A673 (cell line): ENCODE measurements at regions not wholly inside any gene's neighbourhood (a gene's known extent, or its start where the extent isn't known, plus 50 kb on each side); places are given as distances from the start of the nearest gene placed in this dataset.
A peak's percentile ranks its signal among the peaks of the same experiment; 100 is the strongest.

Source experiments
- BruUV-seq: library from RNA; stranded (reverse); fragments of 400-500 nt; replicated peaks from 2 replicates; lab custom pipeline; 2021; lab: Mats Ljungman, UMichigan
- CTCF ChIA-PET: fragments of 300-600 bp; sonication (Branson Sonifier 250); formaldehyde crosslinking; loops from one replicate; lab custom pipeline; 2022; ENCODE audit warnings: antibody characterized with exemption; lab: Charles Lee
- POLR2A ChIA-PET: fragments of 300-600 bp; sonication (Branson Sonifier 250); formaldehyde crosslinking; loops from one replicate; lab custom pipeline; 2022; ENCODE audit warnings: antibody characterized with exemption; ENCODE audit not compliant: low non-redundant PET; lab: Charles Lee
- DNase-seq: peaks from one replicate; pipeline ENCODE4 v3.0.0-alpha.2; 2015; ENCODE audit warnings: low spot score
- H3K27ac ChIP-seq: fragments of 200-600 bp; sonication (generic); 2 replicates; pipeline ENCODE4 v1.5.1; 2016; ENCODE audit warnings: mixed run types, low read depth, mild to moderate bottlenecking, mixed read lengths, antibody characterized with exemption, low read length; ENCODE audit not compliant: poor library complexity, severe bottlenecking
- H3K27me3 ChIP-seq: fragments of 200-600 bp; sonication (generic); replicated peaks from 2 replicates; pipeline ENCODE4 v1.6.1; 2017; ENCODE audit warnings: mixed run types, low read depth, mild to moderate bottlenecking, mixed read lengths, antibody characterized with exemption, low read length; ENCODE audit not compliant: insufficient read depth, poor library complexity
- H3K36me3 ChIP-seq: fragments of 200-600 bp; sonication (generic); 2 replicates; pipeline ENCODE4 v1.6.1; 2016; ENCODE audit warnings: mixed run types, mild to moderate bottlenecking, mixed read lengths, antibody characterized with exemption, low read length; ENCODE audit not compliant: insufficient read depth, poor library complexity, severe bottlenecking
- H3K4me1 ChIP-seq: fragments of 200-600 bp; sonication (generic); 2 replicates; pipeline ENCODE4 v1.6.1; 2017; ENCODE audit warnings: mixed run types, mild to moderate bottlenecking, mixed read lengths, antibody characterized with exemption, low read length; ENCODE audit not compliant: insufficient read depth, poor library complexity, severe bottlenecking
- H3K4me3 ChIP-seq: fragments of 200-600 bp; sonication (generic); 2 replicates; pipeline ENCODE4 v1.5.1; 2016; ENCODE audit warnings: low read depth, mixed run types, mild to moderate bottlenecking, mixed read lengths, low read length; ENCODE audit not compliant: poor library complexity, severe bottlenecking
- H3K9me3 ChIP-seq: fragments of 200-600 bp; sonication (generic); 2 replicates; pipeline ENCODE4 v1.6.1; 2016; ENCODE audit warnings: mixed run types, low read depth, mild to moderate bottlenecking, mixed read lengths, antibody characterized with exemption, low read length; ENCODE audit not compliant: poor library complexity, severe bottlenecking
- CTCF ChIP-seq: fragments of 300-800, 200-600 bp; sonication (generic); conservative IDR thresholded peaks from 2 replicates; pipeline ENCODE4 v1.5.1; 2017; ENCODE audit warnings: low read depth, mild to moderate bottlenecking, antibody characterized with exemption, low read length, moderate library complexity, mixed read lengths
- EZH2 ChIP-seq: fragments of 200-600 bp; sonication (generic); IDR thresholded peaks from 2 replicates; pipeline ENCODE4 v1.6.1; 2017; ENCODE audit warnings: borderline replicate concordance, low read depth, mild to moderate bottlenecking, mixed read lengths, antibody characterized with exemption, low read length; ENCODE audit not compliant: poor library complexity, severe bottlenecking
- intact Hi-C: fragments of 100-400 bp; cut with micrococcal nuclease; formaldehyde crosslinking; loops from one replicate; pipeline ENCODE4 v1.10.0; 2022; ENCODE audit not compliant: unreplicated experiment

GRCh38 chr16:51987519-51987918 is 559.4 kb downstream of the TOX3 start:
- no peak for DNase-seq
- intact Hi-C loops, result loop anchor here (10.0 kb wide), 1 partner anchor 1183 kb away; no protein-coding TSS in a partner anchor
- Histone ChIP-seq H3K9me3 (no peaks in the 10 kb centered on the region), H3K27me3 (no peaks in the 10 kb centered on the region), H3K4me3 (no peak overlapping the region), H3K4me1 (no peaks in the 10 kb centered on the region), H3K36me3 (no peaks in the 10 kb centered on the region), H3K27ac (no peak overlapping the region)
- ChIA-PET CTCF (no interaction called here), POLR2A (interaction anchor here (0.6 kb wide), 1 partner anchor 267 kb away, joined by 3 read pairs; no protein-coding TSS in a partner anchor)
- no TSS peak for BruUV-seq
- TF ChIP-seq CTCF (no peak), EZH2 (no peak)

DNA sequence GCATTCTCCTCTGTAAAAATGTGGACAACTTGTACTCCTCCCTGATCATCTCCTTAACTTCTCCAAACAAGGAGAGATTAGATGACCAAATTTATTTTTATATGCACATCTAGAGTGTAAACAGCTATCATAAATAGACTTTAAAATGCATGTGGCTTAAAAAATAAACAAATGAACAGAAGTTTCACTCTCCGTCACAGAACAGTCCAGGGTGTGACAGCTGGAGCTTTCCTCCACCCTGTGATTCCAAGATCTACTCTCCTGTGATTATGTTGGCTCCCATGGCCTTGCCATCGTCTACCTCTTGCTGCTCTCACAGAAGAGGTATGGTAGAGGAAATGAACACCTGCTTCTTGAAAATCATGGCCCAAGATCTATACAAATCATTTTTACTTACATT is 560.2 kb downstream of the TOX3 start:
- H3K4me1 ChIP-seq, result no peaks in the 10 kb centered on the region
- no peaks in the 10 kb centered on the region for H3K27me3 ChIP-seq
- POLR2A ChIA-PET, result no interaction called here
- TF ChIP-seq EZH2 (no peak), CTCF (no peak)
- CTCF ChIA-PET, result interaction anchor here (0.6 kb wide), 1 partner anchor 840 kb away, joined by 6 read pairs; no protein-coding TSS in a partner anchor
- BruUV-seq, result no TSS peak
- intact Hi-C loops, result loop anchor here (10.0 kb wide), 1 partner anchor 1182 kb away; no protein-coding TSS in a partner anchor
- H3K27ac ChIP-seq, result no peak overlapping the region
- DNase-seq, result no peak
- no peaks in the 10 kb centered on the region for H3K9me3 ChIP-seq
- H3K36me3 ChIP-seq, result no peaks in the 10 kb centered on the region
- no peak overlapping the region for H3K4me3 ChIP-seq

DNA sequence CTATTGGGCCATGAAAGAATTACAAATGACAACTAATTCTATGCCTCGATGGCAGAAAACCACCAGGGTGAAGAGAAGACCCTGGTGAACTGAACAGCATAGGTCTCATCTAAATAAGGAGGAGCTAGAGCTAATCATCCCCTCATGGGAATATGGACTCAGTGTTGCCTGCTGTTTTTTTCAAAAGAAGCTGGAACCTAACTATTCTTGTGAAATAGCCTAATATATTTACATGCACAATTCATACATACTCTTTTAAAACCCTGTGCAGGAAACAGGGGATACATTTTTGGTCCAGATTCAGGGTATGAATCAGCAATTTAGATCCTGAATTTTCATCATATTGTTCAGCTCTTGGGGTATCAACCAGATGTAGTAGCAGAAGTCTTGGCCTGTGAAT is 560.6 kb downstream of the TOX3 start:
- POLR2A ChIA-PET, result no interaction called here
- Histone ChIP-seq H3K36me3 (no peaks in the 10 kb centered on the region), H3K9me3 (no peaks in the 10 kb centered on the region), H3K27ac (no peak overlapping the region), H3K4me3 (no peak overlapping the region), H3K27me3 (no peaks in the 10 kb centered on the region), H3K4me1 (no peaks in the 10 kb centered on the region)
- CTCF ChIA-PET, result interaction anchor here (0.6 kb wide), 1 partner anchor 840 kb away, joined by 6 read pairs; no protein-coding TSS in a partner anchor
- no TSS peak for BruUV-seq
- TF ChIP-seq CTCF (no peak), EZH2 (no peak)
- DNase-seq, result peak; percentile 19
- intact Hi-C loops, result loop anchor here (10.0 kb wide), 1 partner anchor 1182 kb away; no protein-coding TSS in a partner anchor
